ENCODE measurements at regions not wholly inside any gene's neighbourhood (a gene's known extent, or its start where the extent isn't known, plus 50 kb on each side); places are given as distances from the start of the nearest gene placed in this dataset.
A peak's percentile ranks its signal among the peaks of the same experiment; 100 is the strongest.

DNA sequence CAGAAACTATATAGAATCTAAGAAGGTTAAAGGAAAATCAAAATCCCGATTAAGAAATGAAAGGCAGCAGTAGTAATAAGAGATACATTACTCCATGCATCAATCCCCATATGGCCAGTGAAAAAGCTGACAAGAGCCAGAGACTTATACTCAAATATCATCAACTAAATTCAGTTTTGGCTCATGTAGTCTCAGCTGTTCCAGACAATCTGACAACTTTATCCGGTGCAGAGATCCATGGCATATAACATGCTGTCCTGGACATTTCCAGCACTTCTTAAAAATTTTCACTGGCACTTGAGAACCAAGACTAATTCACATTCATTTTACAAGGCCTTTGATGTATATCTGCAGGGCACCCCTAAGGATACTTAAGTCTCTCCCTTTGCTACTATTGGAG, 255.7 kb upstream of the KLHL1 start:
- DNase-seq = no peak

DNA sequence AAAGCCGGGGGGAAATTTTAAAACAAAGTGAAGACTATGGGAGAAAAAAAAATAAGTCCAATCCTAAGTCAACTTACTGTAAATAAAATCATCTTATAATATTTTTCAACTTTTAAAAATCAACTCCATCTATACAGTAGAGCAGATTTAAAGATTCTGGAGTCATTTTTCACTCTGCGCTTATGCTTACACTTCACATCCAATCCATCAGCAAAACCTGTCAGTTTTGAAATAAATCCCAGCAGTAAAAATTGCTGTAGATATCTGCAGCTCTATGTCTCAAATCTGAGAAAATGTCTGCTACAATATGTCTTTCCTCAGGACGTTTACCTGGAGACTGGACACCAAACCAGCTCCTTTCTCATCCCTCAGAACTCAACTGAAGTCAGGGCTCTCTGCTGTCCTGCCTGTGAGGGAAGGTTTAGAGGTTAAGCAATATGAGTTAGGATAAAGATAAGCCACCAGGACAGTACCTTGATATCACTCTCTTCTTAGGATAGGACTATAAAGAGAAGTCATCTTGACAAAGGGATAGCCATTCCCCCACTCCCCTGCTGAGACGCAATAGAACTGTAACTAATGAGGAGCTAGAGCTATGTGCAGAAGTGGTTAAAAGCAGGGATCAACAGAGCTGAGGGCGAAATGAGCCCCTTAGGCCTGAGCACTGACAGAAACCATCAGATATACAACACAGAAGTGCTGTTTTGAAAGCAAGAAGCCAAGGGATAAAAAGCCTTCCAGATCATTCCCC, 254.7 kb upstream of the KLHL1 start:
- no peak for DNase-seq

DNA sequence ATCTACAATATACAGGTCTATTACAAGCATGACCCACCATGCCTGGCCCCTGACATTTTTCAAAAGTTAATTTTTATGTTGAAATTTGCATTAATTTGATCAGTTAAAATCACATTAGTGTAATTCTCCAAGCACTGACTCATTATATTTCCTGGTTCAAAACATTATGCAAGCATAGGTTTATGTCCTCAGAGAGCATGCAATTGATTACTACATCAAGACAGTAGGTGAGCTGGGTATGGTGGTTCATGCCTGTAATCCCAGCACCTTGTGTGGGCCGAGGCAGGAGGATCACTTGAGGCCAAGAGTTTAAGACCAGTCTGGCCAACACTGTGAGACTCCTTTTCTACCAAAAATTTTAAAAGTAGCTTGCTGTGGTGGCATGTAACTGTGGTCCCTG, 248.8 kb upstream of the KLHL1 start:
- no peak for DNase-seq

DNA sequence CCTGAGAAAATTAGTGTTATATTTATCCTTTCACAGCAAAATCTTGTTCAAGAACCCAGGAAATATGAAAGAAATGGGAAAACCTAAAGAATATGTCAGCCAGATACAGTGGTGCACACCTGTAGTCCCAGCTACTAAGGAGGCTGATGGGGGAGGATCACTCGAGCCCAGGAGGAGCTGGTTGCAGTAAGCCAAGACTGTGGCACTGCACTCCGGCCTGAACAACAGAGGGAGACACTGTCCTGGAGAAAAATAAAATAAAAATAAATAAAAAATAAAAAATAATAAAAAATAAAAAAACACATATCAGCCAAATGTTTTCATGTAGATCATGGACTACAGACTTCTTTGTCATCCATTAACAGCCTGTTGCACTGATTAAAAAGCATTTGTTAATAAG, 244.8 kb upstream of the KLHL1 start:
- no peak for DNase-seq

DNA sequence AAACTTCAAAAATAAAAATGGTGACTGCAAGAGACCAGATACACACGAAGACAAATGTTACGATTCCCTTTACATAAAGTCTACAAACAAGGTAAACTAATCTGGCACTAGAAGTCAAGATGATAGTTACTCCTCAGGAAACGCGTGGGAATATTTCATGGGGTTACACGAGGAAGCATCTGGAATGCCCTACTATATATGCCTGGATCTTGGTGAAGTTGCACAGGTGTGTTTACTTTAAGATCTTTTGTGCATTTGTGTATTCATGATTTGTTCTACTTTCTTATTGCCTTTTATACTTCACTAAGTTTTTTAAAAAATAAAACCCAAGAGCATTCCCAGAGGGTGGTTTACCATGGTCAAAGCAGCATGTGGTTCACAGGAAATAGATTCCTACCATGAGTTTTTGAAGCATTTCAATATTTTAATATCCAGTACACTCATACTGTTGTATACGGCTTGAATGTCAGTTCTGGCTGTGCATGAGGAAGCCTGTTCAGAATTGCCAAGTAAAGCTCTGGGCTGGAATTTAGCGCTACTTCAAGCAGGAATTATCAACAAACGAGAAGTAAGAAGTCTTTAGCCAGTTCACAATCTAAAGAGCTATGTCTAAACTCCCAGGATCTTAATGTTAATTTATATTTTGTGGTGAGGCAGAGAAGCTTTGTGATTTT, 239.8 kb upstream of the KLHL1 start:
- DNase-seq = no peak

DNA sequence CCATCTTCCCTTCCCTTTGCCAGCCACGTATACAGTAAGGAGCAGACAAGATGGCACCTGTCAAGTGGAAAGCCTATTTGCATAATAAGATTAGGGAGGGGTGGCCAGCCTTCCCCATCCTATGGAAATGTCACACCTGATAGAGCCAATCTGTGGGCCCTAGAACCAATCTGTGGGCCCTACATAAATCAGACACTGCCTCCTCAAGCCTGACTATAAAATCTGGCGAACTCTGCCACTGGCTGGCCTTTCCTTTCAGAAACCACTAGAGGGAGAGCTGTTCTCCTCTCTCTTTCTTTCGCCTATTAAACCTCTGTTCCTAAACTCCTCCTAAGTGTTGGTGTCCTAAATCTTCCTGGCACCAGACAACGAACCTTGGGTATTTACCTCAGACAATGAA, 231.5 kb upstream of the KLHL1 start:
- no peak for DNase-seq

DNA sequence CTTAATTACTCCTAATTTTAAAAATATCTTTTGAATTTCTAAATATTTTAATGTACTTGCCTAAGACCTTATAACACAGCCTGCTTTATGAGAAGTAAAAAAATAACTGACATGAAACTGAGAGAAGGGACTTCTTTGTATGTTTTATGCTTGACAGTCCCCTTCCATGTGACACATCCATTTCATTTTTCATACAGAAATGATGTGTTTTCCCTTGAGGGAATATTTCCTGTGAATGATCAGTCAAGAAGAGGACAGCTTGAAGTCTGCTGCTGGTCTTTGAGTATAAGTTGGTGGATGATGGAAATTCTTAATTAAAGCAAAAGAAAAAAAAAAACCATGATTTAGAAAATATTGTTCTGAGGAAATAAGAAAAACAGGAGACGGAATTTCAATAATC, 230.4 kb upstream of the KLHL1 start:
- no peak for DNase-seq

DNA sequence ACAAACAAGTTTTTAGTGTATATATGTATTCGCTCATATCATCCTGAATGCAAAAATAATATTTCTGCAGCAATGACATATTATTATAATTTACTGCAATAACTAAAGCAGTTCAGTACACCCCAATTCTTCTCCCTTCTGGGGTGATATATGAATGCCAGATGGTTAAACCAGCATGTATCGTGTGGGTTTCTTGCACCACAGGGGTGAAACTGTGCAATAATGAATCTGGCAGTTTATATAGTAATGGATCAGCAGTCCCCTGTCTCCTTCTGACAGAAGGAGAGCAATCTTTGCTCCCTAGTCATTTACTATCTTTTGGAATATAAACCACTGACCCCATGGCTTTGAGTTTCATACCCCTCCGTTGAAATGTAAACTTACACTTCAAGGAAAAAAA, 228.6 kb upstream of the KLHL1 start:
- DNase-seq = no peak

DNA sequence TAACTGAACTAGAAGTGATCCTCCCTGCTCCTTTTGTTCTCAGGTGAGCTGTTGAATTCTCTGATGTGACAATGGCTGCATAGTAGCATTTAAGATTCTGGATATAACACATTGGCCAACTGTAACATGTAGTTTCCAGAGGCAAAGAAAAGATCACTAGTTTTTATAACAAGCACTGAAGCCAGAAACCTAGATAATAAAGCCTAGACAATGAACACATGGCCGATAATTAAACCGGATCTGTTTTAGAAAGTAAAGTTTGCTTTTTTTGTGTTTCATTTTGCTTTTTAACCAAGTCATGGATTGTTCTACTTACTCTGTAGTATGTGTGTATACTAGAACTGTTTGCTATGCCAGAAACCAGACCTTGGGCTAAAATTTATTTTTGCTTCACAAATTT, 225.5 kb upstream of the KLHL1 start:
- DNase-seq = no peak

DNA sequence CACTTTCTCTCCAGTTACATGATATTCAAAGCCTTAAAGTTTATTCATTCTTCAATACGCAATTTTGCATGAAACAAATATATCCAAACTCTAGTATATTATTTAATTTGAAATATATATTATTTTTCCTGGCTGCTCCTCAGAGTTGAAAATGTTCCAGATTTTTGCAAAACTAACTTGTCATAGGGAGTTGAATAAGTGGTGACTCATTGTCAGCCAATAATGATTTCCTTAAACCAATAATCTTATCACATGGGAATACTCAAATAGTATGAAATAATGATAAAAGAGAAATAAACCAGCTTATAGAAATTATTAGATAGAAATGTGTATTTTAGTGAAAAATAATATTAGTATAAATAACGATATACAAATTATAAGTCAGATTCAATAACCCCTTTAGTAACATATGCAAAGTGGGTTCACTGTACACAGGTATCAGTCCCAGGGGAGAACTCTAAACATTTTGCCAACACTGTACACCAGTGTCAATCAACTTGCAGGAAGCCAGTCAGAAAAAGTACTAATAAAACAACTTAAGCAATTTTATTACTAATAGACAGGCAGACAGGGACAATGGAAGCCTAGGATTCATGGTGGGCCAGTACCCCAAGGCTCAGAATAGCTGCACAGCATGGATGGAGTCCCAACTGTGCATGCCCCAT, 222.6 kb upstream of the KLHL1 start:
- no peak for DNase-seq

DNA sequence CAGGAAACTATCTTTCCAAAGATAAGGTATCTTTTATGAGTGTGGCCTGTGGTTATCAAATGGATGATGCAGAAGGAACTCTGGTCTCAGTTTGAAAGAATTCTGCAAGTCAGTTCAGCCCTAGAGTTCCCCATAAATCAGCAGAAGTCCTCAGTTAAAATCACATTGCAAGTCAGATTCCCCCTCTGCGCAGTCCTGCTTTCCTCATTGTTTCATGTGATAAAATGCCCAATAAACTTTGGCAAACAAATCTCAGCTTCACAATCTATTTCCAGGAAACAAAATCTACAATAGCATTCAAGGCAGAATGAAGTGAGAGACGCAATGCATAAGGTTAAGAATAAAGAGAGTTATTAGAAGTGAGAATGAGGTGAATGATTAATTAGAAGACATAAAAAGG, 216.3 kb upstream of the KLHL1 start:
- DNase-seq = no peak

DNA sequence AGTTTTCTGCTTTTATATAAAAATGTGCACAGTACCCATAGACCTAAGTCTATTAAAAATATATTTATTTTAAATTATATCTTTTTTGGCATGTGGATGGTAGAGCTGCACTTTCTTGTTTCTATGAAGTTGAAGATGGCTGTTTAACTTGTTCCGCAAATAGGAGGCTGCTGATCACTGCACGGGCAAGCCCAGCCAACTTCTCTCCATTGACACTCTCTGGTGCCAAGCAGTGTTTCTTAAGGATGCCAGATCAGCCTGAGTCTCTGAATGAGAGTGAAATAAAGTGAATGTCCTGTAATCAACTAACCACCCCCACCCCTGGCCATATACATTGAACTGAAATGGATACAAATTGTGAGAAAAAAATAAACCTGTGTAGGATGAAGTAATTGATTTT, 202.9 kb upstream of the KLHL1 start:
- no peak for DNase-seq

DNA sequence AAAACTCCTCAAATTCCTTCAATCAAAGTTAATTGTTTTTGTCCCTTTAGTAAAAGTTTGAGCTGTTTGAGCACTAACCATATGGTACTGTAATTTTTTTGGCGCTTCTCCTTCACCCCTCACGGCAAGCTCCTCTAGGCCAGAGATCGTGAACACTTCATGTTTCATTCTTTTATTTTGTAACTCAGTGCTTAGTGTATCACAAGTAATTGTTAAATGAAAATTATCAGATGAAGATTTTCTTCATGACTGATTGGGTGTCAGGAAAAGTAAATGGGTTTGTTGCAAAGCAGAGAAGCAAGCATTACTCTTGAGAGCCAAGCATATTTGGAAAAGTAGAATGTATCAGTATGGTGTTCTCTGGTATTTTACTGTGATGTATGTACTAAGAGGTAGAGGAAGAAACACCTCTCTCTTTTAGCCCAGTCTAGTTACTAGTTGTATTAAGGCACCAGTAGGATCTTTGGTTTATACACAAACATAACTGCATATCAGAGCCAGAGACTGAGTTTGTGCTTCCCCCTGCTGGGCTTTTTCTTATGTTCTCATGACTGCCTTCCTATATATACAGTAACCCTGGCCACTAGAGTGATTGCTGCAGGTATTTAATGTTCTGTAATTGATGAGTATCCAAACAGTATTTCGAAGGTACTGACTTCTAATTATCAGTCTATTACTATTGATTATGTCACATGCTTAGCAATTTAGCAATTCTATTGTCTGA, 202.3 kb upstream of the KLHL1 start:
- DNase-seq = peak; percentile 80

DNA sequence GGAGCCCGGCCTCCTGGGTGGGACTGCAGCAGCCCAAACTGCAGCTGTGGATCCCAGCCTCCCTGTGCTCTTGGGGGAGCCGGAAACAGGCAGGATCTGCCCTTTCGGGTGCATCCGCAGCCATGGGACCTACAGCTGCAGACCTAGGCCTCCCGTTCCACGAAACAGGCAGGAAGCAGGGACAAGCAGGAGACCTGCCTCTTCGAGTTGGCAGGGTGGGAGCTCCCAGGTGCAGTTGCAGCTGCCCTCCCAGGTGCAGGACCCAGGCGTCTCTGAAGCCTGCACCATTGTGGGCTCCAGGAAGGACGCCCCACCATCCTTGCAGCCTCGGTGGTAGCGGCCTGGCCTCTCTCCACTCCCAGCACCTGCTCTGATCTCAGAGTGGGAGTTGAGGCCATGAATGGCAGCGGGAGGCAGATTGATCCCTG, 189.0 kb upstream of the KLHL1 start:
- no peak for DNase-seq

DNA sequence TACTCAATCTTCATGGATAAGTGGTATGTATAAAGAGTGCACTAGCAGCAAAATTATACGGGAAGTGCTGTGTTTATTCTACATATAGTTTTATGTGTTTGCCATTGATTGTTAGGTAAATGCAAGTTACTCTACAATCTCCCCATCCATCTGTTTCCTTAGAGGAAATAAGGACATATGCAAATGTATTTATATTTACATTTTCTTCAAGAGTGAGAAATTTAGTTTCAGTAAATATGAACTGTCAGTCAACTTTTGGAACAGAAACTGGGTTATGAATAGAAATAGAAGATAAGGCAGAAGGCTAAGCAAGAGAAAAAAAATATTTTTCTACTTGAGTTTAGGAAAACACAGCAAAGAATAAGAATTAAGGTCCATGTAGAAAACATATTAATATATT, 176.1 kb upstream of the KLHL1 start:
- DNase-seq = no peak

DNA sequence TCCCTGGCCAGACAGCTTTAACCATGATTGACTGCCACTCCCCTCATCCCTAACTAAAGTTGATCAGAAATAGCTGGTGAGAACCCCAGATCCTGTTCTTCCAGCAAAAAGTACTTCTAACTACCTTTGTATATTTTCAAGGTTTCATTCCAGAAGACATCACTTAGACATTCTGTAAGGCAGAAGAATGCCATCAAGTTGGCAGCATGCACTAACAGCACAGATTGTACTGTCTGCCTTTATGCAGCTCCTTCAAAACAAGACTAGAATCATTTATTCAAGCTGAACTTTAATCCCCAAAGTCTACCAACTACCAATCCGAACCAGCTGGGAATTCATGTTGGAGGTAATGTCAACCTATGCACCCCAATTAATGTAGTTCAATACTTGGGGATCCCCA, 167.6 kb upstream of the KLHL1 start:
- DNase-seq = no peak

DNA sequence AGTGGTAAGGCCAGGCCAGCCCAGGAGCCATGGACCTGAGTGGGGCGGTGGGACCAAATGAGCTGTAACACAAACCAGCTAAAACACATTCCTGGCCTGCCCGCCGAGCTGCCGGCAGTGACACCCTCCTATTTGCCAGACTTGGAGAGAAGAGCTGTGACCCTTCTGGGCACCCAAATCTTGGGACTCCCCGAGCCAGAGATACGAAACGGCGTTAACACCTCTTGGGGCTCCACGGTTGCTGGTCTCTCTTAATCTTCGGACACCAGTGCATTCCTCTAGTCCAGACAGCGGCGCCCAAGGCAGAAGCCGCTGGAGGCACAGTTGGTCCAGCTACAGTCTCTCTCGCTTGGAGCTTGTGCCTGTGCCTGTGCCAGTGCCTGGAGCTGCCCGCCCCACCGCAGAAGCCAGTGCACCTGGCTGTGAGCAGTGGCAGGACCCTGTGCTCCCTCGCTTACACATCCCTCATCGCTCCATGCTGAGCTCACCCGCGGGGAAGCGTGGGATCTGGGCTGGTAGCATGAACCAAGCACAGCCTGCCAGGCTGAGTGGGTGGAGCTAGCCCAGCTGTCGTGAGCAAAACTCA, 147.2 kb upstream of the KLHL1 start:
- DNase-seq = no peak

DNA sequence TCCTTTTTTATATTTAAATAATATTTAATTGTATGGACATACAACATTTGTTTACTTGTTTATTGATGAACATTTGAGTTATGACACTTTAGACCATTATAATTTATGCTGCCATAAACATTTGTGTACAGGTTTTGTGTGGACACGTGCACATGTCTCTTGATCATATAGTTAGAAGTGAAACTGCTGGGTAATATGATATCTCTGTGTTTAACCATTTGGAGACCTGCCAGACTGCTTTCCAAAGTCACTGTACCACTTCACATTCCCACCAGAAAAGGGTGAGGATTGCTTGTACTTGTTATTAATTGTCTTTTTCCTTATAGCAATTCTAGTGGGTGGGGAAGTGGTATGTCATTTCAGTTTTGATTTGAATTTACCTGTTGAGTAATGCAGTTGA, 145.6 kb upstream of the KLHL1 start:
- DNase-seq = peak; percentile 76

DNA sequence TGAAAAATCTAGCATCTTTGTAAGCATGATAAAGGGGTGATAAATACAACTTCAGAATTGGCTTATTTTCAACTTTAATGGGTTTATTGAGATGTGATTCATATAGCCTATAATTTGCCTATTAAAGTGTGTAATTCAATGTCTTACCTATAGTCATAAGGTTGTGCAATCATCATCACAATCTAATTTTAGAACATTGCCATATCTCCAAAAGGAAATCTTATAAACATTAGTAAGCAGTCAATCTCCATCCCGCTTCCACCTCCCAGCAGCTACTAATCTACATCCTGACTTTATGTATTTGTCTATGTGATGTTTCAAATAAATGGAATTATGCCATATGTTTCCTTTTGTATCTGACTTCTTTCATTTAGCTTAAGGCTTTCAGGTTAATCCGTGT, 145.2 kb upstream of the KLHL1 start:
- DNase-seq = no peak

DNA sequence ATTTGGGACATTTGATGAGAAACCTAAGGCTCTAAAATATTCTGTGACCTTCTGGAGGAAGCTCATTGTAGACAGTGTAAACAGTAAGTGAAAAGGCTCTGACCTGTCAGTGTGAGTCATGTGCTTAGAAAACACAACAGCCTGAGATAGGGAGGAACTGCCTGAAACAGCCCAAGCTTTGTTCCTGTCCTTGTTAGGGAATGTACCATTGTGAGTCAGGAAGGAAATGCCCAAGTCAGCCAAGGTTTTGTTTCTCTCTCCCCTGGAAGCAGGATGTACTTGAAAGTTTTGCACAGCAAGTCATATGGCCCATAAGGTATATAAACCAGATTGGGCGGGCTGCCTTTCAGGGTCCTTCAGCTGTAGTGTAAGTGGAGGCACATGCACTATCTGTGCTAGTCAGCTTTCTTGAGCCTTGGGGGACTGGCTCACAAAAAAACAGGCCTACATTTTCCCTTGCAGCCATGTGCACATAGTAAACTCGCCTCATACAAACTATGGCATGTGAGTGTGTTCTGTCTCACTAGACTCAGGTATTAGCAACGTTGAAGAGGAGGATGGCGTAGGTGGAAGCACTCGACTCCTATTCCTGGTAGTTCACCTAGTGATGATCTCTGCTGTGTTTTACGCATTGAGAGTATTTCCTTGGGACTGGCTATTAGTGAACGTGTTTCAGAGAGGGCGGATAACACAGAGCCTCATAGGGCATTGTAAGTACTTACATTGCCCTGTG, 141.2 kb upstream of the KLHL1 start:
- DNase-seq = no peak

DNA sequence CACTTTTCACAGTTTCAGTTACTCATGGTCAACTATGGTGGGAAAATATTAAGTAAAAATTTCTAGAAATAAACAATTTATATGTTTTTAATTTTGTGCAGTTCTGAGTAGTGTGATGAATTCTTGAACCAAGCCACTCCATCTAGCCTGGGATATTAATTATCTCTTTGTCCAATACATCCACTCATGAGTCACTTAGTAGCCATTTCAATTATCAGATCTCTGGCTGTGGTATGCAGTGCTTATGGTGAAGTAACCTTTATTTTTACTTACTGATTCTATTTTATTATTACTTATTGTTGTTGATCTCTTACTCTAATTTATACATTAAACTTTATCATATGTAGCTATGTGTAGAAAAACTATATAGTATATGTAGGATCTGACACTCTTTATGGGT, 128.9 kb upstream of the KLHL1 start:
- no peak for DNase-seq

DNA sequence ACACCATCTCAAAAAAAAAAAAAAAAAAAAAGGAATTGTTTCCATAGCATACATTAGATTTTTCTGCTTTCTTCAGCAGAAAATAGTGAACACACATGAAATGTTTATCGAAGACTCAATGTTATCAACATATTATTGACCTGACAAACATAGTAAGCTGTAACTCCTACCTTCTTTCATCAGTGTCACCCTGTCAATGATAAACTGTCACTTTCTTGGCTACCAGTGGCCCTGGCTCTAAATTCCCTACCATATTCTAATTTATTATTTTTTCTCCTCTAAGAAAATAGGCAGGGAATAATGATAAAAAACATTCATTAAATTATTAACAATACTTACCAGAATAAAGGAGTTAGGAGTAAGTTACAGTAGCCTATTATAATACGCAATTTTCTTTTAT, 127.3 kb upstream of the KLHL1 start:
- DNase-seq = no peak

DNA sequence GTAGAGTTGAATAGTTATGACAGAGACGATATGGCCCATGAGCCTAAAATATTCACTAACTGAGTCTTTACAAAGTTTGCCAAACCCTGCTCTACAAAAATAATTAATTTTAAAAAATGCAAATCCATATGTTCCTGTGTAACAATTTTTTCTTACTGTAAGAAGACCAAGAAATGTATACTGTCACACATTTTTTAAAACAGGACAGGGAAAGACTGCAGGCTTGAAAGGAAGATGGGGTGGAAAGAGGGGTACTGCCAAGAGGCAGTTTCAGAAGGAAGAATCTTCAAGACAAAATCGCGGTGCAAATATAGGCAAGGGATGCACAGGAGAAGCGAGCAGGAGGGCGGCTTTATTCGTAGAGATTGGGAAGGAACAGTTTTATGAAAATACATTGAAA, 115.7 kb upstream of the KLHL1 start:
- no peak for DNase-seq

Measured in NCI-H1436 (cell line).